GM19023 (cell line): ENCODE measurements at regions not wholly inside any gene's neighbourhood (a gene's known extent, or its start where the extent isn't known, plus 50 kb on each side); places are given as distances from the start of the nearest gene placed in this dataset.

Experiments used
- ATAC-seq: cut with Tn5 transposase; IDR thresholded peaks from one replicate; pipeline ENCODE4 v1.9.1; 2021; ENCODE audit warnings: mild to moderate bottlenecking, moderate library complexity; ENCODE audit not compliant: unreplicated experiment

DNA sequence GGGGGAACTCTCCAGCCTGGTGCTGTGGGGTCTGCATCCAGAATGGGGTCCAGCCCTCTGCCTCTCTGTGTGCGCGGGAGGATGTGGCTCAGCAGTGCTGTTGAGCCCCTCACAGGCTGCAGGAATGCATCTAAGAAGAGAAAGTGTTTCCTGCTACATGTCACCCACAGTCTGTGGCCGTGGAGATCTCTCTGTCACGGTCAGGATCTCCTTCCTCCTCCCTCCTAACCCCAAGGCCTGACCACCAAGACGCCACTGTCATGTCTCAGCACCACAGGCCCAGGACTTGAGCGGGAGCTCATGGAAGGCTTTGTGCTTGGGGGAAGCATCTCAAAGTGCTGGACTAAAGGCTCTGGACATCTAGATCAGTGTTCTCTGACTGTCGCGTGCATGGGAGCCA, 90.1 kb downstream of the SREK1 start:
- no peak for ATAC-seq

GRCh38 chr5:66238435-66238834, 94.3 kb downstream of the SREK1 start:
- ATAC-seq = no peak

- ATAC-seq = no peak
These were observed 94.9 kb downstream of the SREK1 start for GRCh38 chr5:66239034-66239433.

- ATAC-seq = no peak
These were observed 97.2 kb downstream of the SREK1 start for GRCh38 chr5:66241136-66241825.

DNA sequence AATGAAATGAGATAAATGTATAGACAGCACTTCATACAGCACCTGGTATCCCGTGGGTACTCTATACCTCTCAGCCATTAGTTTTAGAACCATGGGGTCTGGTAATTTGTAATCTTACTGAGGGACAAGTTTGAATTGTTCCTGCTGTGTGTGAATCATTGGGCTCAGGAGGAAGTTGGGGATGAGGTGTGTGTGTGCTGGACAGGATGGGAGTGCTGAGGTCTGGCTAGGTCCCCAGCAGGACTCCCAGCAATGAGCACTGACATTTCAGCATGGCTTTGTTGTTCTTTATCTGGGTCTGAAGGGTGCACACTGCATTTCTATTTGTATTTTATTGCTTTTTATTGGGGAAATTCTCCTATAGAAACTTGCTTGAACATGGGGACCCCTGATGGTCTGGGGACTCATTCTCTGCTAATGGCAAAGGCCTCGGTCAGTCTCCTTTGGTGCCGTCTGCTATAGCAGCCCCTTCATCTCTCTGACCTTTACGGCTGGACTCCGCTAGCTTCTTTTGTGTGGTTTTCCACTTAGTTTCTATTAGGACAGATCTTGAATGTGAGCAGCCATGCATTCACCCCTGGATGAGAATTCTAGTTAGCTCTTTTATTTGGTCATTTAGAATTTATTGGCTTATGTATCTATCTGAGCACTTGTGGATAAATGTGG, 98.1 kb downstream of the SREK1 start:
- no peak for ATAC-seq

DNA sequence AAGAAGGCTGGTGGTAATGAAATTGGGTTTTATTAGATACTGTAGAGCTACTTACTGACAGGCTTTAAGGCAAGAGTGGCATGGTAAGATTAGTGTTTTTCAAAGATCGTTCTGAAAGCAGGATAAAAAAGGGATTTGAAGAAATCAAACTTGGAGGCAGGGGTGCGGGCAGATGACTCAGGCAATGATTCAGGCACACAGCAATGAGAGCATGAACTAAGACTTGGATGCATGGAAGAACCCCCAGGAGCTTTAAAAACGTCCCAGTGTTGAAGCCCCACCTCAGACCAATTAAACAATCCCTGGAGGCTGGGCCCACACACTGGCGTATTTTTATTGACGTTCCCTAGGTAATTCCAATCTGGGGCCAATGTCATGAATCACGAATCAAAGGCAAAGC, 102.5 kb downstream of the SREK1 start:
- no peak for ATAC-seq

DNA sequence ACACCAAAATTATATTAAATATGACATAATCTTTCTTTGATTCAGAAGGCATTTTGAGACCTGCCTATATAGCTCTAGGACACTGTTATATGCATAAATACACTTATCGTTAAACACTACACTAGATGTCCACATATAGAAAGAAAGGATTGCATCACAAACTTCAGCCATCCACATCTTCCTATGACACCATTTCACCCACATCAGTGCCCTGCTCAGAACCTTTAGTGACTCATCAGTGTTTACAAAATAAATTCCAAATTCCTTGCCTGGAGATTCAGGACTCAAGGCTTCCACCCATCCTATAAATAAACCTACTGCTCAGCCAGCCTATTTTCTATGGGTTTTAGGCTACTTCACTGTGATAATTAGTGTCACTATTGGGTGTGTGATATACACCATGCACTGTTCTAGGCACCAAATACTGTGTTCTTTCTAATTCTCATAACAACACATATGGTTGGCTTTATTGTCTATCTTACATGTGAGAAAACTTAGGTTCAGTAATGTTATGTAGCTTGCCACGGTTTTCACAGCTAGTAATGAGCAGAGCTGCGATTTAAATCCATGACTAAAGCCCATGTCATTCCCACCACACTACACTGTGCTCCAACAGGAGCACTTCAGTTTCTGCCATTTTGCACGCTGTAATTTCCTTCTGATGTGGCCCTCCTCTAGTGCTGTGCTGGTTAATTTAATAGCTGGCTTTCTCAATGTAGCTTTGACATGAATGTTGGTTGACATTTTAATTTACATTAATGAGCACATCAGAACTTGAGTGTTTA, 103.3 kb downstream of the SREK1 start:
- ATAC-seq = no peak

DNA sequence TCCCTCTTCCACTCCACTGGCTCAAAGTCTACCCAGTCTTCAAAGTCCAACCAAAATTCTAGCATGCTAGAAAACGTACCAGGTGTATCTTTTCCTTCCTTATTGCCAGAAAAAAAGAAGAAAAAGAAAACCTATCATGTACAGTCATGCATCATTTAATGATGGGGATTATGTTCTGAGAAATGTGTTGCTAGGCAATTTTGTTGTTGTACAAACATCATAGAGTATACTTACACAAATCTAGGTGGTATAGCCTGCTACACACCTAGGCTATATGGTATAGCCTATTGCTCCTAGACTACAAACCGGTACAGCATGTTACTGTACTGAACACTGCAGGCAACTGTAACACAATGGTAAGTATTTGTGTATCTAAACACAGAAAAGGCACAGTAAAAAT, 104.8 kb downstream of the SREK1 start:
- no peak for ATAC-seq

- no peak for ATAC-seq
These were observed 105.8 kb downstream of the SREK1 start for GRCh38 chr5:66249920-66250319.

GRCh38 chr5:66252849-66253248, 108.7 kb downstream of the SREK1 start:
- no peak for ATAC-seq

- no peak for ATAC-seq
These were observed 111.6 kb downstream of the SREK1 start for GRCh38 chr5:66255714-66256113.

GRCh38 chr5:66273121-66273520, 129.0 kb downstream of the SREK1 start:
- ATAC-seq = no peak

DNA sequence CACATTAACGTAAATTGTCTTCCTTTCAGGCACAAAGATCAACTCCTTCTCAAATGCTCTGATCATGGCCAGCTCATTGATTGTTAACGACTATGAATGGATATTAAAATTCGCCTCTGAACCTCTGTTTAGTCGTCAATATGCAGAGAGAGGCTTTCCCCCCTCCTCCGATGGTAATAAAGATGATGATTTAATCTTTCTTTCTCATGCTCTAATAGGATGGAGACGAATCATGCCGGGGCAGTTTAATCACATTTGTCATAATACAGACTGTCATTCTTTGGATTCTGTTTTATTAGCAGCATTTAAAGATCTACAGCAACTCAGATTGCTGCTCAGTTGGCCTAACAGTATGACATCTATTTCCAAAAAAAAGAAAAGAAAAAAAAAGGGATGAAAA, 132.9 kb downstream of the SREK1 start:
- ATAC-seq = no peak

DNA sequence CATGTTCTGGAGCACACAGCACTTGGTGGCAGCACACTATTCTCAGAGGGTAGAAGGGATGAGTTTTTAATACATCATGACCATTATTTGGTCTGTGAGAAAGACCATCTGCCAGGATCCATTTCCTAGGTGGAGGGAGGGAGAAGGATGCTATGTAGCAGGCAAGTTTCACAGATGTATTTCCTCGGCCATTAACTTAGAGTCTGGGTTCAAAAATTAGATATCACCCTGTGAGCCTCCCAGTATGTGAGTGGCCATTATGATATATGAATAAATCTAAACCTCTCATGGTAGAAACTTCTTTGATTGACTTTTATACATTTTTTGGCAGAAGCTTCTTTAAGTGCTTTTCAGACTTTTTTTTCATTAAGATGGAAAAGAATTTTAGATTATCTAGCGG, 133.9 kb downstream of the SREK1 start:
- no peak for ATAC-seq

DNA sequence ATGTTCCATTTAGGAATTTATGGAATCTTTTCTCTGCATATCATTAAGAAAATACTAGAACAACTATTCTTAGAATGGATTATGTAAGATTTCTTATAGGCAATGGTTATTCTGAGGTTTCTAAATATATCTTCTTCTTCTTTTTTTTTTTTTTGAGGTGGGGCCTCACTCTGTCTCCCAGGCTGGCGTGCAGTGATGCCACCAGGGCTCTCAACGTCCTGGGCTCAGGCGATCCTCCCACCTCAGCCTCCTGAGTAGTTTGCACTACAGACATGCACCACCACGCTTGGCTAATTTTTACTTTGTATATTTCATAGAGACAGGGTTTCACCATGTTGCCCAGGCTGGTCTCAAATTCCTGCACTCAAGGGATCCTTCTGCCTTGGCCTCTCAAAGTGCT, 137.2 kb downstream of the SREK1 start:
- no peak for ATAC-seq

DNA sequence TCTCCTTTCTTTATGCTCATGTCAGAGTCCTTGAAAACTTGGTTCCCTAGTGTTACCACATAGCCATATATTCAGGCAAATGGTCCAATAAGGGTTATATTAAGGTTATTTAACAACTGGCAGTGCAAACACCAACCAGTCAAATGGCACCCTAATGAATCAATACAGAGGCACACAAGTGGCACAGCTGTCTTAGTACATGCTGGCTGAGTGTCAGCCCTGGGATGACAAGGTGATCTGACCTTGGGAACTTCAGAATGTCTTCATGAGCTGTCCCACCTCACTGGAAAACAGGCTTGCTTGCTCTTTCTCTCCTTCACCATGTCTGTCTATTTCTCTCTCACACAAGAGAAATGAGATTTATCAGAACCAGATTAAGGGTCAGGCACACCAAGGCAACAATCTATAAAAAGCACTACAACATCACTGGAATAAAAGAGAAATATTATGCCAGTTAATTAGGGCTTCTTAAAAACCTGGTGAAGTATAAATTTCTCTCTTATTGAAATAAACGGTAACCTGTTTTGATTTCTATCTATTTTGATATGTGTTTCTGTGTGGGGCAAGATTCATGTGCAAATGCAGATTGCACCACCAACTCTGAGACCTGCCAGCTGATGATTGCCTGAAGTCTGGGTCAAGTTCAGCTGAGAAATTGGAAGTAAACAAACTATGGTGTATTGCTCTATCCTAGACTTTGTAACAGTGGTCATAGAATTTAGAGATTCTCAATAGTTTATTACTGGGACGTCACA, 140.7 kb downstream of the SREK1 start:
- no peak for ATAC-seq

GRCh38 chr5:66285343-66285922, 141.3 kb downstream of the SREK1 start:
- ATAC-seq = no peak

DNA sequence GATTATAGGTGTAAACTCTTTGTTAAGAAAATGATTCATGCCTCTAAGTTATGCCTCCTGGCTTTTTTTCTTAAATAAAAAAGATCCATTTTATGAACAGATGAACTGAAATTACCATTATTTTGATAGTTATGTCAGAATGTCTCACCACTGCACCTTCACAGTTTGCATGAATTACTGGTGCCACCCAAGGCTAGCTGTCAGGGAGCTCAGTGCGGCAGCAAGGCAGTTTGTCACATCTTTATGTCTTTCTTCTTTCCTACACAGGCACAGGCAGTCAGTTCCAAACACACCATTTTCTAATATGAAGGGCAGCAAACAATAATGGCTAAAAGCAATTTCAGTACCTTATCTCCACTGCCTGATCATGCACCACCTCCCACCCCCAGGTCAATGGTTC, 147.7 kb downstream of the SREK1 start:
- no peak for ATAC-seq

- ATAC-seq = peak; percentile 76
These were observed 149.8 kb downstream of the SREK1 start for GRCh38 chr5:66293851-66294250.

GRCh38 chr5:66299463-66299862, 155.4 kb downstream of the SREK1 start:
- ATAC-seq = no peak

DNA sequence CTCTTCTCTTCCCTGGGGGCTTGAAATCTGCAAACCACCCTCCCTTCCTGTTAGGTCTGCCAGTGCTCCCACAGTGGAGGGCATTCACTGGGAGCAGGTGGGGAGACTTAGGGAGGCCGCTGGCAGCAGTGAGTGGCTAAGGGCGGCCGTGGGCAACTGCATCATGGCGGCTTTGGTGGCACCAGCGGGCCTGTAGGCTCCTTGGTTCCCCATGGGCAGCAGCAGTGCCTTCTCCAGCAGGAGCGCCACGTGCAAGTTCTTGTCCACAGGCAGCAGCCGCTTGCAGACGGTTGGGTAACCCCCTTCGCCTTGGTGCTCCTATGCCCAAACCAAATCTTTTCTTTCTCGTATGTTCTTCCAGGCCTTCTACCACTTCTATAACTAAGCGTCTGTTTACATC, 158.2 kb downstream of the SREK1 start:
- ATAC-seq = no peak
